Endometrial microvascular endothelial cells (primary cell): ENCODE measurements at regions not wholly inside any gene's neighbourhood (a gene's known extent, or its start where the extent isn't known, plus 50 kb on each side); places are given as distances from the start of the nearest gene placed in this dataset.

ENCODE experiments used
- in situ Hi-C: cut with HindIII; loops from 2 replicates; pipeline ENCODE4 v1.10.0; 2017; ENCODE audit warnings: low sequenced_read_pairs, low pct_unique_long_range_greater_than_20kb; ENCODE audit errors: inconsistent ontology term

DNA sequence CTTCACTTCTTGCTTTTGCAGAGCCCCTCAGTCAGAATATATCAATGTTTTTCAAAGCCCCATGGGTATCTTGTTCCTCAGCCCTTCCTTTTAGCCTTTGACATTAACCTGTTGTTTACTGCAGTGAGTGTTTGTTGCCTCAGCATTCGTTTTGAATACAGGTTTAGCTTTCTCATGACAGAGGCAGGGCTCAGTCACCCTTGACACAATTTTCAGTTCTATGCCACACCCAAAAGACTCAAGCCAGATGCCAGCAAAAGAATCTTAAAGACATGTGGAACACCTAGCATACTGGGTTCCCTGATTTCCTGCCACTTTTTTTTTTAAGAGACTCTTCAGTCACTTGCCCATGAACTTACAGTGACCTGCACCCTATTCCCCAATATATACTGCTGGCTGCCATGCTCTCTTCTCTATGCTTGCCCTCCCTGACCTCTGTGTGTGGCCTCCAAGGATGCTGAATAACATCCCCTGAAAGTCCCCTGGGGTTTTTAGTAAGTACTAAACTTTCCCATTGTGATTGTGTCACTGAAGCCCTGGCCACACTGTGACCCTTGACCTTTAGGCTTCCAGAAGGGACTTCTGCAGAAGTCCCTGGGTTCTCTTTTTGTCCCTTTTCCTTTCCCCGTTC lies 1225.5 kb downstream of the TBC1D22A start:
- in situ Hi-C loops: no loop called here

GRCh38 chr22:47976219-47976618 lies 1213.8 kb downstream of the TBC1D22A start:
- in situ Hi-C loops: no loop called here

DNA sequence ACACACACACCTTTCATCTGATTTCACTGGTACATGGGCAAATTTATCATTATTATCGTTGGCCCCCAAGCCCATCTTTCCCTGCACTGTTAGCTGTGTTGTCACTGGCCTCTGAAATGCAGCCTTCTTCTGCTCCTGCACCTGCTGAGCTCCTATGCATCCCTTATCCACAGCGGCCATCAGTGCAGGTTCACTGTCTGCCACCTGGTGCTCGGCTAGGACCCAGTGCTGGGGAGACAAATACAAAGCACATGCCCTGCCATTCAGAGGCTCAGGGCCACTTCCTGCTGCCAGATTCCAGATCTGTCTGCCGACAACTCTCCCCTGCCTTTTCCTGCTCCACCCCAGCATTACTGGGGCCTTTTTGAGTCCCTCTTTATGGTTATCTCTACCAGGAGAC lies 1205.4 kb downstream of the TBC1D22A start:
- in situ Hi-C loops: no loop called here

DNA sequence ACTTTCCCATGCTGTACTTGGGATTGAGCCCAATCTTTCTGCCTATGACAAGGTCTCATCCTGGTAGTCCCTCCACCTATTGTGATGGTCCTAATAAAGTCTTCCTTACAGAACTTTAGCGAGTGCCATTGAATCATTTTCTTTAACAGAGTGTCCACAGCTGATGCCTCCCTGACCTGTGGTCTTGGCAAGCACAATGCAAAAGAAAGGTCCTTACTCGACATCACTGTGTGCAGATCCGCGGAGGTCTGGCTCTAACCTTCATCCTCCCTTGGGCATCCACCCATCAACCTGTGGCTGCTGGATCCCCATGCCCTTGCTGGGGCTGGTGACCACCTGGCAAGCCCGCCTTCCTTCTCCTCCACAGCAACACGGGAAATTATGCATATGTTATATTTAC lies 1203.9 kb downstream of the TBC1D22A start:
- in situ Hi-C loops: no loop called here

DNA sequence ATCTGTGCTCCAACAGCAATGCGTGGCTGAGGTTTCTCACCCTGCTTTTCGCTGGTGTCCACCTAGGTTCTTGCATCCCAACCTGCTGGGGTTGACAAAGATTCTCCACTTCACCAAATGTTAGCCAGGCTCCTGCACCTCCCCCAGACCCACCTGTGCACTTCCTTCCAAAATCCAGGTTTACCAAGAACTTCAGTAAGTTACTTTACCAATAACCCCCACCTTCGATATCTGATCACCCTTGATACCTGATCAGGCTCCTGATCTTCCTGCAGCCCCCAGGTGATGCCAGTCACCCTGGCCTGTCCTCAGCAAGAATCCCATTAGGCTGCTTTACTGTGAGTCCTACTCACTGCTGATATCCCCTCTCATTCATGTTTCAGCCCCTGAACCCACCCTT lies 1203.4 kb downstream of the TBC1D22A start:
- in situ Hi-C loops: no loop called here

DNA sequence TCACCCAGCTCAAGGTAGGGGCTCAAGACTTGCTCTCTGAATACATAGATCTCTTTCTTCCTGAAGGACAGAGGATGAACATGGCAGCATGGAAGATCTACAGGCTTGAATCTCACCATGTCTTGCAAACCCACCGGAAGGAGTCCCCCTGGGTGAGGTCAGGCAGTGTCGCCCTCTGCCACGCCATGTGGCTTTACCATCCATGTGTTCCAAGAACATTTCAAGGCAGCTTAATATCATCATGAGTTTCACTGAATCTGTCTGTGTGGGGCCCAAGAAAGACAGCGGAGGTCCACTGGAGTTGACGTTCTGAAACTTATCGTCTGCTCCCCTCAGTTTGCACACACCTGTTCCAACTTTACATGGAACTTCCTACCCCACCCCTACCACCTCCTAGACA lies 1202.6 kb downstream of the TBC1D22A start:
- in situ Hi-C loops: no loop called here

GRCh38 chr22:47963660-47964059 lies 1201.2 kb downstream of the TBC1D22A start:
- in situ Hi-C loops: no loop called here

GRCh38 chr22:47957649-47958048 lies 1195.2 kb downstream of the TBC1D22A start:
- in situ Hi-C loops: no loop called here

DNA sequence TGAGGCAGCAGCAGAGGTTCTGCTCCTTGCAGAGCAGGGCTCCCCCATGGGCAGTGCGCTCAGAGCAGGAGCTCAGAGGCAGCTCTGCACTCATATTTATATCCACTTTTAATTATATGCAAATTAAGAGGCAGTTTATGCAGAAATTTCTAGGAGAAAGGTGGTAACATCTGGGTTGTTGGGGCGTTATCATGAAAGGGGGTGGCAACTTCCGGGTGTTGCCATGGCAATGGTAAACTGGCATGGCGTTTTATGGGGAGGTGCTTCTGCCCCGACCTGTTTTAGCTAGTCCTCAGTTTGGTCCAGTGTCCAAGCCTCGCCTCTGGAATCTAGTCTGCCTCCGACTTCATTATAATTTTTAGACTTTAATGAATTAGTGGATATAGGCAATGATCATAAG lies 1191.7 kb downstream of the TBC1D22A start:
- in situ Hi-C loops: no loop called here

- in situ Hi-C loops: no loop called here
Observed at GRCh38 chr22:47944941-47945340, 1182.5 kb downstream of the TBC1D22A start.

DNA sequence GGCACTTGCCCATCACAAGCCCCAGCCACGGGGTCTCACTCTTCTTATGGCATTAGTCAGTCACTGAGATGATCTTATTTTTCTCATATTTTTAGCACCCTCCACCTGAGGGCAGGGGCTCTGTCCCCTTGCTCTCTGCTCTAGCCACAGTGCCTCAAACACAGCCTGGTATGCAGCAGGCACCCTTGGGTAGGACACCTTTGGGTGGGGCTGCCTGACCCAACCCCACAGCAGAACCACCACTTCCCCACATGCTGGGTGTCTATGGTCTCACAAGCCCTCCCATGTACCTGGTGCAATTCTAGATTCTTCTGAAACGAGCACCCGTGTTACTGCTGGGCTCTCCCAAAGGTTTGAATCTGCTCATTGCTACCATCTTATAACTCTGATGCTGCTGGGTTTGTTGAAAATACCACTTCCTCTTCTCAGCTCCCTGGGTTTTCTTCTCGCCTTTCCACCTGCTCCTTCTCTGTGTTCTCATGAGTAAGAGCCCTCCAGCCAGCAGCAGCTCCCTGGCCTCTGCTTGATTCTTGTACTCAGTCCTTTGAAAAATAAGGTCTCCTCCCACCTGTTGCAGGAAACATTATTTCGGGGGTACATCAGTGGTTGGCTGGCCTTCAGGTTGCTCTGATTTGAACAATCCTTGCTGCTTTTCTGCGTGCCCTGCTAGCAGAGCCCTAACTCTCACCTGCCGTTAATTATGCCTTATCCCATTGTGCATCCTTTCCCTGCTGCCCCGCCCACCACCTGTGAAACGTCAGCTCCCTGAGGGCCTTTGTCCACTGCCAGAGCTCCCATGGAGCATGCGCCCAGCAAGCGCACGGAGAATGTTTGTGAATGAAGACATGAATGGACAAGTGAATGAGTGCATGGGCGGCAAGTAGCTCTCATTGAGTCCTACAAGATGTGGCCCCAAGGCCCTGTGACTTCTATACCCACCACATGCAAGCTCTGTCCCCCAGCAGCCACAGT lies 1181.6 kb downstream of the TBC1D22A start:
- in situ Hi-C loops: no loop called here

DNA sequence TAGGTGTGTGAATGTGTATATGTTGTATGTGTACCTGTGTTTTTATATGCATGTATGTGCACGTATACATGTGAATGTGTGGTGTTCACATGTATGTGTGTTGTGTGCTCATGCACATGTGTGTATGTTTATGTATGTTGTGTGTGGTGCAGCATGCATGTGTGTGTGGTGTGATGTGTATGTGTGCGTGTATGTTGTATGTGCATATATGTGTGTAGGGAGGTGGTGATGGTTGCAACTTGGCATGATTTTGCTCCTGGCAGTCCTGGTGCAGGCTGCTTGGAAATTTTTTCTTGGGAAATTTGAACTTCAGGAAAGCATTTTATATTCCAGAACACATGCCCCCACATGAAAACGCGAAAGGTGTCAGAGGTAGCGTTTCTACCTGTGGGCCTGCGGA lies 1177.8 kb downstream of the TBC1D22A start:
- in situ Hi-C loops: no loop called here

GRCh38 chr22:47933891-47934290 lies 1171.4 kb downstream of the TBC1D22A start:
- in situ Hi-C loops: no loop called here

DNA sequence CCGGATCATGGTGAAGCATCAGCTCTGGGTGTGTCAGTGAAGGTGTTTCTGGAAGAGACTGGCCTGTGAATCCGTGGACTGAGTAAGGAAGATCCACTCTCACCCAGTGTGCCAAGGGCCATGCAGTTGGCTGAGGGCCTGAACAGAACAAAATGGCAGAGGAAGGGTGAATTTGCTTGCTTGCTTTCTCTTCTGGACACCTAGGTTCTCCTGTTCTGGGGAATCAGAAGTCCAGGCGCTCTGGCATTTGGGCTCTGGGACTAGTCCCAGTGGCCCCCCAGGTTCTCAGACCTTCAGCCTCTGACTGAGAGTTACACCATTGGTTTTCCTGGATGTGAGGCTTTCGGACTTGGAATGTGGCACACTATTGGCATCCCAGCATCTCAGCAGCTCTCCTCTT lies 1170.8 kb downstream of the TBC1D22A start:
- in situ Hi-C loops: no loop called here

GRCh38 chr22:47929646-47930185 lies 1167.3 kb downstream of the TBC1D22A start:
- in situ Hi-C loops: no loop called here

GRCh38 chr22:47929073-47929472 lies 1166.6 kb downstream of the TBC1D22A start:
- in situ Hi-C loops: no loop called here

DNA sequence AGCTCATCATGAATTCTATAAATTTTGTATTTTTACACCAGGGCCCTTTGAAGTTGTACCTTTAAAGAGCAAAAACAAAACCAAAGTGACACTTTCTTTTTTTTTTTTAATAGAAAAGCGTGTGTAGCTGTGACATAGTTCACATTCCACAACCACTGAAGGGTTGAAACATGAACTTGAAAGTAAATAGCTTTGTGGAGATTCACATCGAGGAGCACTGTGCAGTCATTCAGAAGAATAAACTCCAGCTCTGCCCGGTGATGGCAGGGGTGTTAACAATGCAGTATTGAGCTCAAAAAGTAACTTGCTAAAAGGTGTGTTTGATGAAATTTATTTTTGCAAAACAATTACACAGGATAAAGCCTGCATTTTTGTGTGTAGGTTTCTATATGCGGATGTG lies 1166.2 kb downstream of the TBC1D22A start:
- in situ Hi-C loops: no loop called here

GRCh38 chr22:47927648-47928210 lies 1165.3 kb downstream of the TBC1D22A start:
- in situ Hi-C loops: no loop called here

DNA sequence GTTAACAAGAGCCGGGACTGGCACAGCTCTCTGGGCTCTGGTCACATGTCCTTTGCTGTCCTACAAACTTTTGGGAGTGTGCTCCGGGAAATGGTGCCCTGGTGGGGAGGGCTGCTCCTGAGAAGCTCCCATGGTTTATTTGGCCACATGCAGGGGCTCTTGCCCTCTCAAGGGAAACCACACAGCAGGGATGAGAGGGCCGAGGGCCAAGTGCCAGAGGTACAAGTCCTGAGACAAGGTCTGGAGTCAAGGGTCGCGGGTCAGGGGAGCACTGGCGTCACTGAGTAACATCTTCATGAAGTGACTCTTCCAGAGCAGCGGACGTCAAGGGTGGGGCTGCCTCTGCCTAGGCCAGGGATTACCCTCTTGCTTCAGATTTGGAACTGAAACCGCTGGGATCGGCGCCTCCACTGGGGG lies 1160.6 kb downstream of the TBC1D22A start:
- in situ Hi-C loops: no loop called here

DNA sequence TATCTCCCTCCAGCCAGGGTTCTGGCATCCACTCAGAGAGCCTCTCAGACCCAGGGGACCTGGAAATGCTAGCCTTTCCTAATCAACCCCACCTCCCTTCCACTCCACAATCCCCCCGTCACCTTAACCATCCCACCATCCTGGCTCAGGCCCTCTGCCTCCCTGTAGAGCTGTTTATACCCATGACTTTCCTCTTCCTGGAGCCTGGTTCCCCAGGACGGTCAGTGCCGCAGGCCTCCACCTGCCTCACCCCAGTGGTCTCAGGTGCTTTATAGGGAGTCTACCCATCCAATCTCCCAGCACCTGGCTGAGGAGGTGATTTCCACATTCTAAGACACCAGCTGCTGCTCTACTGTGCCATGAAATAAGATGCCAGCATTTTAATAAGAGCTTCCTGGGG lies 1159.5 kb downstream of the TBC1D22A start:
- in situ Hi-C loops: no loop called here
